Astrocyte of the cerebellum (primary cell): ENCODE measurements at regions not wholly inside any gene's neighbourhood (a gene's known extent, or its start where the extent isn't known, plus 50 kb on each side); places are given as distances from the start of the nearest gene placed in this dataset.

ENCODE experiments used
- DNase-seq: peaks from one replicate; pipeline ENCODE4 v3.0.0-alpha.2; 2011; ENCODE audit warnings: low read depth
- H3K4me3 ChIP-seq: 2 replicates; pipeline ENCODE4 v1.5.1; 2011; ENCODE audit warnings: mild to moderate bottlenecking, low read depth, low read length, moderate library complexity
- CTCF ChIP-seq: IDR thresholded peaks from 2 replicates; pipeline ENCODE4 v1.5.1; 2012; ENCODE audit warnings: low read length, low read depth, moderate library complexity, mild to moderate bottlenecking; ENCODE audit errors: missing control alignments
- in situ Hi-C: cut with HindIII; loops from 2 replicates; pipeline ENCODE4 v1.10.0; 2017; ENCODE audit warnings: low sequenced_read_pairs

- H3K4me3 ChIP-seq = no peak overlapping the region
- TF ChIP-seq CTCF = no peak
- no peak for DNase-seq
- in situ Hi-C loops = no loop called here
Measured at GRCh38 chr15:79172801-79173460, 82.4 kb upstream of the RASGRF1 start.

- no peak overlapping the region for H3K4me3 ChIP-seq
- no peak for DNase-seq
- in situ Hi-C loops = no loop called here
- no peak for TF ChIP-seq CTCF
Measured at GRCh38 chr15:79172032-79172481, 81.5 kb upstream of the RASGRF1 start.

GRCh38 chr15:79171320-79172031 is 80.9 kb upstream of the RASGRF1 start:
- in situ Hi-C loops = no loop called here
- TF ChIP-seq CTCF = no peak
- DNase-seq = no peak
- H3K4me3 ChIP-seq = no peak overlapping the region

GRCh38 chr15:79170256-79170664 is 79.7 kb upstream of the RASGRF1 start:
- no peak for TF ChIP-seq CTCF
- DNase-seq = no peak

GRCh38 chr15:79169526-79170133 is 79.0 kb upstream of the RASGRF1 start:
- TF ChIP-seq CTCF = no peak
- DNase-seq = no peak
- H3K4me3 ChIP-seq = no peak overlapping the region
- in situ Hi-C loops = no loop called here

More at GRCh38 chr15:79170256-79170664, 79.7 kb upstream of the RASGRF1 start:
- no peak overlapping the region for H3K4me3 ChIP-seq
- in situ Hi-C loops = no loop called here

GRCh38 chr15:79168922-79169456 is 78.4 kb upstream of the RASGRF1 start:
- no peak overlapping the region for H3K4me3 ChIP-seq
- DNase-seq = no peak
- in situ Hi-C loops = no loop called here
- no peak for TF ChIP-seq CTCF
